Activated naive CD8-positive, alpha-beta T cell treated with anti-CD3 and anti-CD28 coated beads, Interleukin-2, amount 50 U/mL, for 24 hours (primary cell): ENCODE measurements at regions not wholly inside any gene's neighbourhood (a gene's known extent, or its start where the extent isn't known, plus 50 kb on each side); places are given as distances from the start of the nearest gene placed in this dataset.

Experiments
- ATAC-seq: fragments of 150-1000 bp; cut with Tn5 transposase; one replicate; pipeline ENCODE4 v1.10.0; 2021
- DNase-seq: peaks from one replicate; pipeline ENCODE4 v3.0.0; 2021
- H3K27ac Mint-ChIP-seq: one replicate; pipeline ENCODE4 v1.8.0; 2021; ENCODE audit warnings: mild to moderate bottlenecking, mixed read lengths
- H3K27me3 Mint-ChIP-seq: one replicate; pipeline ENCODE4 v1.8.0; 2021; ENCODE audit warnings: mixed read lengths
- H3K36me3 Mint-ChIP-seq: one replicate; pipeline ENCODE4 v1.8.0; 2021; ENCODE audit warnings: low read depth, mixed read lengths
- H3K4me1 Mint-ChIP-seq: one replicate; pipeline ENCODE4 v1.8.0; 2021; ENCODE audit warnings: mixed read lengths
- H3K4me3 Mint-ChIP-seq: one replicate; pipeline ENCODE4 v1.8.0; 2021; ENCODE audit warnings: mild to moderate bottlenecking, moderate library complexity, mixed read lengths
- H3K9me3 Mint-ChIP-seq: one replicate; pipeline ENCODE4 v1.8.0; 2021; ENCODE audit warnings: mixed read lengths

DNA sequence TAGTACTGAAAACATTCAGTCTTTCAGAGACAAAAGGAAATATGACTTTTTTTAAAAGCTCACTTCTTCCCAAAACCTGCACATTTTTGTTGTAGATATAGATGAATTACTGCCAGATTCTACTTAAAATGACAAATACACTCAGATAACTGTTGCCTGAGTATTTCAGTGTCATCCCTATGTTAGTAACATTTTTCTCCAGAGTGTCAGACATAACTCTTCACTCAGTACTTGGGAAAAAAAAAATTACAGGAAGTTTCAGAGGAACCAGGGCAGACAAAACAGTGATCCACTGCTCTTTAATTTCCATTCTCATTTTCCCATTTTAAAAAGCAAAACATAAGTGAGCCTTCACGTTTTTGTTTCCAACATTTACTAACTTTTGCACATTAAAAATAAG is 79.3 kb upstream of the ITGA1 start:
- no peaks in the 10 kb centered on the region for H3K27me3 Mint-ChIP-seq
- no peak overlapping the region for H3K4me3 Mint-ChIP-seq
- ATAC-seq (no peak), DNase-seq (no peak)
- peaks cover 51% of the 10 kb centered on the region for H3K4me1 Mint-ChIP-seq
- H3K36me3 Mint-ChIP-seq: no peaks in the 10 kb centered on the region
- no peak overlapping the region for H3K27ac Mint-ChIP-seq
- no peaks in the 10 kb centered on the region for H3K9me3 Mint-ChIP-seq

DNA sequence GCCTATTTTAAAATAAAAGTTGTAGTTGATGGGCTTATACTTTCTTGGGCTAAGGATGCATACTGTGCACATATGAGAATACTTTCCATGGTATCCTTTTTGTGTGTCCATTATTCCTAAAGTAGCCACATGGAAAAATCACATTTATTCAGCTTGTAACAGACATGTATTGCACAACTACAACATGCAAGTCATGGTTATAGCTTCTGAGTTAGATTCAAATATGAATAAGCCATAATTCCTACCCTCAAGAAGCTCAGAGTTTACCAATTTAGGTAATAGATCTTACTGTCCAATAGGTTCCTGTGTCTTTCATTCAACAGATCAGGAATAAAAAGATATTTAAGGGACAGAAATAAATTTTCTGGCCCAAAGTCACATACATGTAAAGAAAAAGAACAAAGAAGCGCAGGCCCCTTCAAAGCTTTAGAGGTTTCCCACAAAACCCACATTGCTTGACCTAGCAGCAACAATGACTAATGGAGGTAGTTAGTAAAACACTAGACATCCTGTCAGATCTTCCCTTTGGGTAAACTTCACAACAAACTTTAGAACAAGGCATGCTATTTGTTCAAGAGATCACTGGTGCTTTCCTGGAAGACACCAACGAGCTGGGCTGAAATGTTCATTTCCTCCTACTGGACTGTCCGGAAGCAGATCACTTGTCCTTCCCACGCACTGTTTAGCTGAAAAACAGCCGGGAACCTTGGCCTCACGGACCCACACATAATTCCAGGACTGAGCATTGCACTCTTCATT is 78.4 kb upstream of the ITGA1 start:
- H3K4me3 Mint-ChIP-seq: no peak overlapping the region
- no peaks in the 10 kb centered on the region for H3K36me3 Mint-ChIP-seq
- DNase-seq (no peak), ATAC-seq (peak; percentile 89)
- H3K27ac Mint-ChIP-seq: peak overlapping the region; percentile 57
- peaks cover 51% of the 10 kb centered on the region for H3K4me1 Mint-ChIP-seq
- H3K9me3 Mint-ChIP-seq: peaks cover 2% of the 10 kb centered on the region
- H3K27me3 Mint-ChIP-seq: no peaks in the 10 kb centered on the region

DNA sequence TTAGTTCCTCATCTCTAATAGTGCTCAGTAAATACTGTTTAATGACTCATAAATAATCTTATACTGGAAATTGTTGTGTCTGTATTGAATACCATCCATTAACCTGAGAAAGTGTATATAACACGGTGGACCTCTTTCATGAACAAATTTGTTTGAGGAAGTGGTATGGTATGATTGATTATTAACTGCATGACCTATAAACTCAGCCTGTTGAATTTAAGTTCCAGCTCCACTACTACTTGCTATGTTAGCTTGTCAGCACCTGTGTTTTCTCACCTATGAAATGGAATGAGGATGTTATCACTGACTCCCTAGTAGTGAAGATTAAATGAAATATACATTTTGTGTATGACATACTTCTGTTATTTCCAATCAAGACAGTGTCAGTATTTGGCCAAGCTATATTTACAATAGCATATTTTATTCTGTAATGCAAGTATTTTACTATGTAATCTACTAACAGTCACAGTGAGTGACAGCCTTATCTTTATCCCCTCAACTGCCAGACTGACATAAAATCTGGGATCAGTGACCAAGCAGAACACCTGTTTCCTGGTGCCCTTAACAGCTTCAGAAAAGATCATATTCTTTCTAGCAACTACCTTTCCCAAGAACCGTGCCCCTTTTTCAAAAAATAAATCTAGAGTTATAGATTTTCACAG is 77.3 kb upstream of the ITGA1 start:
- DNase-seq (no peak), ATAC-seq (no peak)
- H3K4me1 Mint-ChIP-seq: peaks cover 48% of the 10 kb centered on the region
- no peak overlapping the region for H3K4me3 Mint-ChIP-seq
- H3K27ac Mint-ChIP-seq: peak overlapping the region; percentile 57
- H3K27me3 Mint-ChIP-seq: no peaks in the 10 kb centered on the region
- H3K36me3 Mint-ChIP-seq: no peaks in the 10 kb centered on the region
- H3K9me3 Mint-ChIP-seq: peaks cover 3% of the 10 kb centered on the region

DNA sequence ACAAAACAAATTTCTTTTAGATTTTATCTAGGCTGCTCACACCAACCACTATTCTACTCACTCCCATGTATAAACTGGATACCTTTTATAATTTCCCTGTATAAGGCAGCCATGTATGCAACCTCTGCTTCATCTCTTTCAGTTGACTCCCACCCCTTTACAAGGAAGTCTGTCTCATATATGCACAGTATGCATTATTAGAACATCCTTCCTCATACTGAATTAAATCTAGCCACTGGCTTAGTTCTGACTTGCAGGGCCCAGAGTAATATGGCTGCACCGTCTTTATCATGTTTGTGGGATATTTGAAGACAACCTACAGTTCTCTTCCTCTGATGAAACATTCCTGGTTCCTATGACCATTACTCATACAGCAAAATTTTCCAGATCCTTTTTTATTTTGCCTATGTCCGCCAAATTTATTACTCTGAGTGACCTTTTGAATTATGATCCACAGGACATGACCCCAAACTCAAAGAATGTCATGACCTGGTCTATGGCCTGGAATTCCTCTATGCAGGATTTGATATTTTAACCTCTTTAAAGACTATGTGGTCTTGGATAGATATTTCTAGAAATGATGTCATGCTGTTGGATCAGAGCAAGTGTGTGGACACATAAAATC is 76.6 kb upstream of the ITGA1 start:
- H3K27ac Mint-ChIP-seq: no peak overlapping the region
- no peak overlapping the region for H3K4me3 Mint-ChIP-seq
- no peak for DNase-seq
- no peaks in the 10 kb centered on the region for H3K36me3 Mint-ChIP-seq
- ATAC-seq: no peak
- no peaks in the 10 kb centered on the region for H3K27me3 Mint-ChIP-seq
- peaks cover 3% of the 10 kb centered on the region for H3K9me3 Mint-ChIP-seq
- peaks cover 42% of the 10 kb centered on the region for H3K4me1 Mint-ChIP-seq

DNA sequence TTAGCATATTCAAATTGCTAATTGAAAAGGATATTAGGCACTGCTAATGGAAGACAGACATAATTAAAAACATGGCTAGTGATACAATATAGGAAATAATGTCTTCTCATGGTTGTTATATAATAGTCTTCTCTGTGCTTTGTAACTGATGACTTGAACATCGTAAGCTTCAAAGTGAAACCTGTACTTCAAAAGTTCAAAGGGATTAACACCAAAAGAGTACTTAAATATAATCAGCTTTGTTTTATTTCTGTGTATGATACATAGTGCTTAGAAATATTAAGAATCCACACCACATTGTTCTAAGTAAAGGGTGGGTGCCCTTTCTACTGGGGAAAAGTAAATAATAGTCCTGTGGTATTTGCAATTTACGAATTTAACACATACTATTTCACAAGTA is 75.4 kb upstream of the ITGA1 start:
- H3K9me3 Mint-ChIP-seq: peaks cover 8% of the 10 kb centered on the region
- DNase-seq (no peak), ATAC-seq (no peak)
- H3K4me3 Mint-ChIP-seq: no peak overlapping the region
- H3K27me3 Mint-ChIP-seq: no peaks in the 10 kb centered on the region
- H3K27ac Mint-ChIP-seq: no peak overlapping the region
- H3K36me3 Mint-ChIP-seq: no peaks in the 10 kb centered on the region
- H3K4me1 Mint-ChIP-seq: peaks cover 37% of the 10 kb centered on the region

DNA sequence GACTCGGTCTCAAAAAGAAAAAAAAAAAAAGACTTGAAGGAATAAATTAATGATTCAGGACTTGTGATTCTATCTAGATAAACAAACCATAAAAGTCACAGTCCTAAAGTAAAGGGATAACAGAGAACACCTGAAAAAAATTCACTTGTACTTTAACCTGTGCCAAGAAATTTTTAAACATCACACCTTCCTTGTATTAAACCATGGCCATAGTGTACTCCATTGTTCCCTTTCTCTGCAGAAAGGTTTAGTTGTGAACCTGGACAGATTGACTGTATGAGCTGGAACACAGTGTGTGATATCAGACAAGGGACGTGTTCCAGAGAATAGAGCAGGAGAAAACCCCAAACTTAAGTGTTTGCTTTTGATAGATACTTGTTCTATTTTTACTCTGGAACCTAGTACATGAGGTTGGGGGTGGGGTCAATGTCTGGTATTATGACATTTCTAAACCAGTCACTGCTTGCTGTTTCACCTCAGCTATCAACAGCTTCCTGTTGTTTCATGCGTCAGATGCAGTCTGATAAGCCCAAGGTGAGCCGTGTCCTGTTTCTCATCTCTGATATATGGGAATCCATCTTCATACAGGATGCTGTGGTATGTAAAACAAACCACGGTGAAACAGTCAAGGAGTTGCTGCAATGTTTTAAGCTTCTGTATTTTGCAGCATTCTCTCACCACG is 62.5 kb upstream of the ITGA1 start:
- Mint-ChIP-seq H3K27me3 (no peaks in the 10 kb centered on the region), H3K4me1 (peaks cover 44% of the 10 kb centered on the region), H3K9me3 (peaks cover 8% of the 10 kb centered on the region), H3K27ac (peak overlapping the region; percentile 25), H3K4me3 (no peak overlapping the region), H3K36me3 (no peaks in the 10 kb centered on the region)
- DNase-seq (peak; percentile 29), ATAC-seq (peak; percentile 93)

DNA sequence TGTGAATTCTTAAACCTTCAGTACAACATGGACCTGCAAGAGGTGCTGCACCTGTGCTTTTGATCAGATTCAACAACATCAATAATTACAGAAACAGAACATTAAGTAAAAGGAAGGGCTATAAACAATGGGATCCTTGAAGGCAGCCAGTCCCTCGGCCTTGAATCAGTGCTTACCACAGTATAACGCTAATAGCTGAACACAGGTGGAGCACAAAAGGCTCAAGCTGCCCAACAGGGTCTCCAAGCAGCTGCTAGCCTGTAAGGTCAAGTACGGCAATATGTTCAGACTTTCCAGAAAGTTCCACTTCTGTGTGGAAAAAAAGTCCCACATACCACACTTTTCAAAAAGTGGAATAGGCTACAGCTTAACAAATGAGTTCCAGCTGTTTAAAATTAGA is 61.9 kb upstream of the ITGA1 start:
- Mint-ChIP-seq H3K4me1 (peaks cover 44% of the 10 kb centered on the region), H3K27ac (no peak overlapping the region), H3K36me3 (no peaks in the 10 kb centered on the region), H3K27me3 (no peaks in the 10 kb centered on the region), H3K9me3 (peaks cover 12% of the 10 kb centered on the region), H3K4me3 (no peak overlapping the region)
- ATAC-seq (no peak), DNase-seq (no peak)

DNA sequence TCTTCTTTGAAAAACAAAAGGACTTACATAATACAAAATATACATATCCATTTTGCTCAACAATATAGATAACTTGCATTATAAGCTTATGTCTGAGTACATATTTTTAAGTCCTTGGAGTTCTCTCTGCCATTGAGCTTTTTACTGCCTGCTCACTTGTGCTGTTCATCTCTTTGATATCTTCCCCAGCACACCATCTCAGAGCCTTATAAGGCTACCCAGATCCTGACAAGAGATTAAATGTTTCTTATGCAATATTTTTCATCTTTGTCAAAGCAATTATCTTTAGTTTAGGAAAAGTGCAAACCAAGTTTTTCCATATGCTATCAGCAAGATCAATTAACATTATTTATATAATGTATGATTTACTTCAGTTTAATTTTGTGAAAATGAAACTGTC is 60.7 kb upstream of the ITGA1 start:
- Mint-ChIP-seq H3K36me3 (no peaks in the 10 kb centered on the region), H3K4me3 (no peak overlapping the region), H3K27ac (no peak overlapping the region), H3K27me3 (no peaks in the 10 kb centered on the region), H3K9me3 (peaks cover 12% of the 10 kb centered on the region), H3K4me1 (peaks cover 44% of the 10 kb centered on the region)
- DNase-seq (no peak), ATAC-seq (no peak)

DNA sequence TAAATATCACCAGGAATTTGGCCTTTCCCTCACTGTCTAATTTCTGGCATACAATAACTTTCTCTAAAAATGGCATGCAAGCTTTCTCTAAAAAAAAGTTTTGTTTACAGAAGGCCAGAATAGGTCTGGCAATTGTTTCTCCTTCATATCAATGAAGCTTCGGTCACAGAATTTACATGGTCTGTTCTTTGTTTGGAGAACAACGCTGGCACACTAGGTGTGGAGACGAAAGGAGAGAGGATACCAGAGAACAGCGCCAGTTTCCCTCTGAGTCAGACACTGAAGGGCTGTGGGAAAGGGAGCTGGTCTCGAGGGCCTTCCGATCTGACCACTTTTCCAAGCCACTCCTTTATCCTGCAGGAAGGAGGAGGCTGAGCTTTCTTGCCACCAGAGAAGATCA is 60.1 kb upstream of the ITGA1 start:
- Mint-ChIP-seq H3K9me3 (peaks cover 12% of the 10 kb centered on the region), H3K27me3 (no peaks in the 10 kb centered on the region), H3K36me3 (no peaks in the 10 kb centered on the region), H3K27ac (no peak overlapping the region), H3K4me1 (peaks cover 44% of the 10 kb centered on the region), H3K4me3 (no peak overlapping the region)
- ATAC-seq (no peak), DNase-seq (no peak)

DNA sequence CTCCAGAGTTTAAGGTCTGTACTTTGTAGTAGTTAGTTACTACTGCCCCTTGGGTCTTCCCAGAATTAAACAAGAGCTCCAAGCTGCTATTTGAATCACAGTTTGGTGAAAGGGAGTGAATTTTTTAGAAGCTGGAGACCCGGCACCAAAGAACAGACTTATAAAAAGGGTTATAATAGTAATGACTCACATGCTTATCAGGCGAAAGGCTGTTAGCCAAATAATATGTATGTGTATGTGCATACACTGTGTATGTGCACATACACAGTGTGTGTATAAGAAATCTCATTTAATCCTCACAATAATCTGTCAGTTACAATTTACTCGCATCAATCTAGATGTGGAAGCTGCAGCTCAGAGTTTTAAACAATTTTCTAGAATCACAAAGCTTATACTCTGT is 59.5 kb upstream of the ITGA1 start:
- no peaks in the 10 kb centered on the region for H3K27me3 Mint-ChIP-seq
- H3K9me3 Mint-ChIP-seq: peaks cover 12% of the 10 kb centered on the region
- H3K4me3 Mint-ChIP-seq: no peak overlapping the region
- DNase-seq (no peak), ATAC-seq (no peak)
- H3K27ac Mint-ChIP-seq: no peak overlapping the region
- H3K4me1 Mint-ChIP-seq: peaks cover 40% of the 10 kb centered on the region
- no peaks in the 10 kb centered on the region for H3K36me3 Mint-ChIP-seq

DNA sequence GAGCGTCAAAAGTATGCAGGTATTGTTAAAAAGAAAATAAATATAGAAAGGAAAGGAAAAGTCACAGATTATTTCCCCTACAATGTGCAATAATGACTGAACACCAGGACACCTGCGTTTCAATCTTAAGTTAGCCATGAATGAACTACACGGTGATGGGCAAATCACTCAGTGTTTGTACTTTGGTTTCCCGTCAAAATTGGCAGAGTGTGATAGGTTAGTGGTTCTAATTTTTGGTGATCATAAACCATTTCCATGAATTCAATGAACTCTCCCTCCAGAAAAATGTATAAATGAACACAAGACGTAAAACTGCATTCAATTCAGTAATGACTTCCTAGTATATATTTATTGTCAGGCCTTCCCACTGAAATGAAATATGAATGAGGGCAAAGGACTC is 59.0 kb upstream of the ITGA1 start:
- DNase-seq: no peak
- ATAC-seq: no peak
- Mint-ChIP-seq H3K27ac (no peak overlapping the region), H3K27me3 (no peaks in the 10 kb centered on the region), H3K9me3 (peaks cover 12% of the 10 kb centered on the region), H3K36me3 (no peaks in the 10 kb centered on the region), H3K4me1 (peaks cover 37% of the 10 kb centered on the region), H3K4me3 (no peak overlapping the region)

DNA sequence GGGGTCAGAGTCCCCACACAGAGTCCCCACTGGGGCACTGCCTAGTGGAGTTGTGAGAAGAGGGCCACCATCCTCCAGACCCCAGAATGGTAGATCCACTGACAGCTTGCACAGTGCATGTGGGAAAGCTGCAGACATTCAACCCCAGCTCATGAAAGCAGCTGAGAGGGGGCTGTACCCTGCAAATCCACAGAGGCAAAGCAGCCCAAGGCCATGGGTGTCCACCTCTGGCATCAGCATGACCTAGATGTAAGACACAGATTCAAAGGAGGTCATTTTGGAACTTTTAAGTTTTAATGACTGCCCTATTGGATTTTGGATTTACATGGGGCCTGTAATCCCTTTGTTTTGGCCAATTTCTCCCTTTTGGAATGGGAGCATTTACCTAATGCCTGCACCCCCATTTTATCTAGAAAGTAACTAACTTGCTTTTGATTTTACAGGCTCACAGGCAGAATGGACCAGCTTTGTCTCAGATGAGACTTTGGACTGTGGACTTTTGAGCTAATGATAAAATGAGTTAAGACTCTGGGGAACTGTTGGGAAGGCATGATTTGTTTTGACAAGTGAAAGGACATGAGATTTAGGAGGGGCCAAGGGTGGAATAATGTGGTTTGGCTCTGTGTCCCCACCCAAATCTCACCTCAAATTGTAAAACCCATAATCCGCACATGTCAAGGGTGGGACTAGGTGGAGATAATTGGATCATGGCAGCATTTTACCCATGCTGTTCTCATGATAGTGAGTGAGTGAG is 56.3 kb upstream of the ITGA1 start:
- Mint-ChIP-seq H3K9me3 (peaks cover 7% of the 10 kb centered on the region), H3K4me1 (peaks cover 16% of the 10 kb centered on the region), H3K4me3 (no peak overlapping the region), H3K27me3 (no peaks in the 10 kb centered on the region), H3K27ac (no peak overlapping the region), H3K36me3 (no peaks in the 10 kb centered on the region)
- no peak for ATAC-seq
- no peak for DNase-seq

DNA sequence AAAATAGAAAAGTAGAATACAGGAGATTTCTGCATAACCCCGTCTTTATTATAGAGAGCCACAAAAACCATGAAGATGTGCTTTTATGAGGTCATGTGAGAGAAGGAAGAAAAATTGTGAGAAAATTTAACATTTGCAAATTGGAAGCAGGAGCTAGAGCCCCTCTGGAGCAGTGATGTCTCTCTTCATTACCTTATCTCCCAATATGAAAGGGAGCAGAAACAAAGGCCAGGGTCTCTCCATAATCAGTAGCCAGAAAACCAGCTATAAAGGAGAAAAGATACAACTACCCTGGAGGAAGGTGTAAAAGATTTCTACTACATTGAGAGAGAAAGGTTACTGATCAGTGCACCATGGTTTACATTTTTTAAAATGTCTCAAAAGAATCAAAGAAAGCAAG is 53.2 kb upstream of the ITGA1 start:
- H3K27ac Mint-ChIP-seq: no peak overlapping the region
- DNase-seq: no peak
- H3K27me3 Mint-ChIP-seq: no peaks in the 10 kb centered on the region
- peaks cover 2% of the 10 kb centered on the region for H3K36me3 Mint-ChIP-seq
- no peak overlapping the region for H3K4me3 Mint-ChIP-seq
- H3K4me1 Mint-ChIP-seq: peaks cover 26% of the 10 kb centered on the region
- no peak for ATAC-seq
- peaks cover 7% of the 10 kb centered on the region for H3K9me3 Mint-ChIP-seq

DNA sequence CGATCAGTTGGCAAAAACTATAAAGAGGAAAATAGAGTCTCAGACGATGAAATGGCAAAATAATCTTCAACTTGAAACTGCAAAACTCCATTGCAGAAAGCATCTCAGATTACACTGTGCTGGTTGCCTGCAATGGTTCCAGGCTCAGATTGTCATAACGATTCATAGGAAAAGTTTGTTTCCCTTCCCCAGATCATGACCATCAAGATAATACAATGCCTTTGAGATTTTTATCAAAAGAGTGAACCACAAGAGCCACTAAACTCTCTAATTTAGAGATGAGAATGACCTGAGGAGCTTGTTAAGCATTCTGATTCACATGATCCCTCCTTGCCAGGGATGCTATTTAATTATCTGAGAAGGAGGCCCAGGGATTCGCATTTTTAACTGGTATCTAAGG is 52.6 kb upstream of the ITGA1 start:
- DNase-seq (no peak), ATAC-seq (no peak)
- H3K4me1 Mint-ChIP-seq: peaks cover 26% of the 10 kb centered on the region
- H3K4me3 Mint-ChIP-seq: no peak overlapping the region
- H3K27ac Mint-ChIP-seq: no peak overlapping the region
- H3K27me3 Mint-ChIP-seq: no peaks in the 10 kb centered on the region
- peaks cover 2% of the 10 kb centered on the region for H3K36me3 Mint-ChIP-seq
- H3K9me3 Mint-ChIP-seq: peaks cover 5% of the 10 kb centered on the region
